Fibroblast of lung (primary cell): ENCODE measurements at regions not wholly inside any gene's neighbourhood (a gene's known extent, or its start where the extent isn't known, plus 50 kb on each side); places are given as distances from the start of the nearest gene placed in this dataset.

Experiments
- CTCF ChIP-seq, 2 donors: IDR thresholded peaks in 1 of 2; conservative IDR thresholded peaks in 1 of 2; 1 replicate in 1 of 2; 2 replicates in 1 of 2; pipeline ENCODE4 v1.5.1; 2011 to 2012; ENCODE audit warnings: low read length in 2 of 2, control low read depth in 1 of 2, inconsistent platforms in 1 of 2, low read depth in 1 of 2, mild to moderate bottlenecking in 1 of 2
- EZH2 ChIP-seq: IDR thresholded peaks from 2 replicates; pipeline ENCODE4 v1.5.1; 2012; ENCODE audit warnings: low read length, control low read depth, mild to moderate bottlenecking; ENCODE audit errors: missing control alignments

- TF ChIP-seq CTCF (conservative IDR thresholded peaks at IDR 0.05 in 1 of 2, IDR thresholded peaks at IDR 0.05 in 1 of 2; ENCODE audit: low read depth in 1 of 2, low read length in 2 of 2) (no peak), EZH2 (no peak)
These were observed 62.9 kb upstream of the MOCS1 start for GRCh38 chr6:39997101-39997635.
